ENCODE measurements at regions not wholly inside any gene's neighbourhood (a gene's known extent, or its start where the extent isn't known, plus 50 kb on each side); places are given as distances from the start of the nearest gene placed in this dataset.
"Not testable (repeated sequence)": the region's sequence is repeated elsewhere in the genome, so short reads cannot be mapped to it uniquely, and the experiment has no call there.

DNA sequence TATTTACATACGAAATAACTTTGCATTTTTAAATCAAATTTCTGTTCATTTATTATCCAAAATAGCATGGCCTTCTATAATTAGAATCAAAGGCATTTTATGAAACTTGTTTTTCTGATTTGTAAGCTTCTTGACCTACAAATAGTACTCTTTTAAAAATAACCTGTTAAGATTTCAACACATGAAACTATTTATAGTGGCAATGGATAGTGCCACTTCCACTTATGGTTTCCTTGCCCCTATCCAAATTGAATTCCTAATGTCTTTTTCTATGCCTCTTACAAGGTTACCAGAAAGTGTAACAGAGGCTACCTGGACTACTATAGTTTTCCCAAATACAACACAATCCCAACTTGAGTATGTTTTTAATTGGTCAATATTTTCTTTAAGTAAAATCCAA, 263.5 kb downstream of the SEMA3D start:
- no peaks in the 10 kb centered on the region for H3K4me1 Mint-ChIP-seq (ENCODE audit: unreplicated experiment)
- TF ChIP-seq, protein P1, sequence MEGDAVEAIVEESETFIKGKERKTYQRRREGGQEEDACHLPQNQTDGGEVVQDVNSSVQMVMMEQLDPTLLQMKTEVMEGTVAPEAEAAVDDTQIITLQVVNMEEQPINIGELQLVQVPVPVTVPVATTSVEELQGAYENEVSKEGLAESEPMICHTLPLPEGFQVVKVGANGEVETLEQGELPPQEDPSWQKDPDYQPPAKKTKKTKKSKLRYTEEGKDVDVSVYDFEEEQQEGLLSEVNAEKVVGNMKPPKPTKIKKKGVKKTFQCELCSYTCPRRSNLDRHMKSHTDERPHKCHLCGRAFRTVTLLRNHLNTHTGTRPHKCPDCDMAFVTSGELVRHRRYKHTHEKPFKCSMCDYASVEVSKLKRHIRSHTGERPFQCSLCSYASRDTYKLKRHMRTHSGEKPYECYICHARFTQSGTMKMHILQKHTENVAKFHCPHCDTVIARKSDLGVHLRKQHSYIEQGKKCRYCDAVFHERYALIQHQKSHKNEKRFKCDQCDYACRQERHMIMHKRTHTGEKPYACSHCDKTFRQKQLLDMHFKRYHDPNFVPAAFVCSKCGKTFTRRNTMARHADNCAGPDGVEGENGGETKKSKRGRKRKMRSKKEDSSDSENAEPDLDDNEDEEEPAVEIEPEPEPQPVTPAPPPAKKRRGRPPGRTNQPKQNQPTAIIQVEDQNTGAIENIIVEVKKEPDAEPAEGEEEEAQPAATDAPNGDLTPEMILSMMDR (IDR thresholded peaks at IDR 0.05) = no peak
- peaks cover 10% of the 10 kb centered on the region for H3K9me3 Mint-ChIP-seq (ENCODE audit: unreplicated experiment)
- no peak for DNase-seq (ENCODE audit: extremely low spot score, unreplicated experiment)
- no peaks in the 10 kb centered on the region for H3K27me3 Mint-ChIP-seq (ENCODE audit: unreplicated experiment)
- no peak overlapping the region for H3K27ac Mint-ChIP-seq (ENCODE audit: unreplicated experiment)
- peaks cover 5% of the 10 kb centered on the region for H3K36me3 Mint-ChIP-seq (ENCODE audit: unreplicated experiment)
- H3K4me3 Mint-ChIP-seq (ENCODE audit: unreplicated experiment) = no peak overlapping the region

DNA sequence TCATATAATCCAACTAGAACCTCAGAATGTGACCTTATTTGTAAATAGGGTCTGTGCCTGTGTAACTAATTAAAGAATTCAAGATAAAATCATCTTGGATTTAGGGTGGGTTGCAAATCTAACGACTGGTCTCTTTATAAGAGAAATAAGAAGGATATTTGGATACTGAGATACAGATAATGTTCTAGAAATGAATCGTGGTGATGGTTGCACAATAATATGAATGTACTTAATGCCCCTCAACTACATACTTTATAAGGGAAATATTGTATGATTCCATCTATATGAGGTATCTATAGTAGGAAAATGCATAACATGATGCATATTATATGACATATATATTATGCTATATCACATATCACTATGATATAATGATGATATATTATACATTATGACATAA, 265.7 kb downstream of the SEMA3D start:
- TF ChIP-seq, protein P1 (IDR thresholded peaks at IDR 0.05) = no peak
- Mint-ChIP-seq H3K27ac (ENCODE audit: unreplicated experiment) (no peak overlapping the region), H3K27me3 (ENCODE audit: unreplicated experiment) (no peaks in the 10 kb centered on the region), H3K4me3 (ENCODE audit: unreplicated experiment) (no peak overlapping the region), H3K36me3 (ENCODE audit: unreplicated experiment) (peaks cover 5% of the 10 kb centered on the region), H3K4me1 (ENCODE audit: unreplicated experiment) (no peaks in the 10 kb centered on the region), H3K9me3 (ENCODE audit: unreplicated experiment) (peaks cover 10% of the 10 kb centered on the region)
- DNase-seq (ENCODE audit: extremely low spot score, unreplicated experiment) = no peak

DNA sequence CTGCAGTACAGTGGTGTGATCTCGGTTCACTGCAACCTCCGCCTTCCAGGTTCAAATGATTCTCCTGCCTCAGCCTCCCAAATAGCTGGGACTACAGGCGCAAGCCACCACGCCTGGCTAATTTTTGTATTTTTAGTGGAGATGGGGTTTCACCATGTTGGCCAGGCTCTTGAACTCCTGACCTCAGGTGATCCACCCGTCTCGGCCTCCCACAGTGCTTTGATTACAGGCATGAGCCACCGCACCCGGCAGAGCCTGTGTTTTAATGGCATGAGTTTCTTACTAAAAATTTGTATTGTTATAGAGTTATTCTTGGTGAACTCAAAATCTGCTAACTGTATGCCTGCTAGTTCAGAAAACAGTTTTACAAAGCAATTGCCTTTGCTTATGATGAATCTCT, 269.9 kb downstream of the SEMA3D start:
- not testable (repeated sequence) for H3K36me3 Mint-ChIP-seq (ENCODE audit: unreplicated experiment); DNase-seq (ENCODE audit: extremely low spot score, unreplicated experiment); H3K4me3 Mint-ChIP-seq (ENCODE audit: unreplicated experiment); H3K27ac Mint-ChIP-seq (ENCODE audit: unreplicated experiment); H3K4me1 Mint-ChIP-seq (ENCODE audit: unreplicated experiment); H3K27me3 Mint-ChIP-seq (ENCODE audit: unreplicated experiment)
- peaks cover 10% of the 10 kb centered on the region for H3K9me3 Mint-ChIP-seq (ENCODE audit: unreplicated experiment)

DNA sequence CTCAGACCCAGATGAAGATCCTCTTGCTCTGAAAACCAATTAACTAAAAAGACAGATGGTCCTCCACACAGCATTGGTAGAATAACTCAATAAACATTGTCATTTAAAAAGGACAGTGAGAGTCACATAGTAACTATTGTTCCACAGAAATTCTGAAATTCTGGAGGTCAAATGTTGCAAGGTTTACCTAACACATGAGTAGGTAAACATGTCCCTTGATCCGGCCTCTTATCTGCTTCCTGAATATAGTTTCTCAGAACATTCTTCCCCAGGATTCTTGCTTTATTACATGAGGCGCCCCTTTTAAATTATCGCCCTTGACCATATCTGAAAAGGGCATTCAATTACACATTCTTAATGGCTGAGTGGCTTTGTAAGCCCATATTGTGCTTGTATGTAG, 270.7 kb downstream of the SEMA3D start:
- Mint-ChIP-seq H3K4me1 (ENCODE audit: unreplicated experiment) (peaks cover 2% of the 10 kb centered on the region), H3K4me3 (ENCODE audit: unreplicated experiment) (no peak overlapping the region), H3K27me3 (ENCODE audit: unreplicated experiment) (no peaks in the 10 kb centered on the region), H3K27ac (ENCODE audit: unreplicated experiment) (no peak overlapping the region), H3K9me3 (ENCODE audit: unreplicated experiment) (peaks cover 10% of the 10 kb centered on the region), H3K36me3 (ENCODE audit: unreplicated experiment) (peaks cover 5% of the 10 kb centered on the region)
- no peak for DNase-seq (ENCODE audit: extremely low spot score, unreplicated experiment)
- TF ChIP-seq, protein P1 (IDR thresholded peaks at IDR 0.05) = no peak

DNA sequence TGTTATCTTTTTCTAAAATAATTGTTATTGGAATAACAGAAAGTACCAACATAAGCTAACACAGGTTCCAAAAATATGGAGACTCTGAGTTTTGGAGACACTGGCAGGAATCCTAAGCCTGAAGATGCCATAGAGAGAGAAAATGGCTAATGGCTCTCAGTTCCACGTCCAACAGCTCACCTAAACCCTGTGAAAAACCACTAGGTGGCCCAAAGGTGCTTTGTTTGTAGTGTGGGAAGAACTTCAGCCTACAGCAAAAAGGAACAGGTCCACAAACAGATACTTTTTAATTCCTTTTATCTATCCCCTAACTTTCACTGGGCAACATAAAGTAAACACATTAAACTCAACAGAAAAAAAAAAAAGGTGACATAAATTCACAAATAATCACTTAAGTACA, 272.3 kb downstream of the SEMA3D start:
- Mint-ChIP-seq H3K36me3 (ENCODE audit: unreplicated experiment) (no peaks in the 10 kb centered on the region), H3K27ac (ENCODE audit: unreplicated experiment) (no peak overlapping the region), H3K4me3 (ENCODE audit: unreplicated experiment) (no peak overlapping the region), H3K9me3 (ENCODE audit: unreplicated experiment) (no peaks in the 10 kb centered on the region), H3K4me1 (ENCODE audit: unreplicated experiment) (peaks cover 2% of the 10 kb centered on the region), H3K27me3 (ENCODE audit: unreplicated experiment) (no peaks in the 10 kb centered on the region)
- no peak for DNase-seq (ENCODE audit: extremely low spot score, unreplicated experiment)
- TF ChIP-seq, protein P1 (IDR thresholded peaks at IDR 0.05) = no peak

DNA sequence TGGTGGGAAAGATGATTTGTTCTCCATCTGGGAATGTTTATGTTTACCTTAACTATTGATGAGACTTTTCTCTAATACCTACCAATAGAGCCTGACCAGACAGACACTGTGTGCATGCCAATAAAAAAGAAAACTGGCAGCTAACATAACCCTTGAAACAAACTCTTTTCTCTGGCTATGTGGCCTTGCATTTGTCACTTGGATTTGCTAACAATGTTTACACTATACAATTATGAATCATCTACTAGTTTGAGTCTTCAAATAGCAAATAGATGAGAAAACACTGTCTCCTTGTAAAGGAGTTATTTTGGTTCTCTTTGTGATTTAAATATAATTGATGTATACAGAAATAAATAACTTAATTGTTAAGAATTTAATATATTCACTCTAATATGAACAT, 273.1 kb downstream of the SEMA3D start:
- peaks cover 2% of the 10 kb centered on the region for H3K4me1 Mint-ChIP-seq (ENCODE audit: unreplicated experiment)
- TF ChIP-seq, protein P1 (IDR thresholded peaks at IDR 0.05) = no peak
- H3K4me3 Mint-ChIP-seq (ENCODE audit: unreplicated experiment) = no peak overlapping the region
- no peaks in the 10 kb centered on the region for H3K36me3 Mint-ChIP-seq (ENCODE audit: unreplicated experiment)
- H3K27me3 Mint-ChIP-seq (ENCODE audit: unreplicated experiment) = no peaks in the 10 kb centered on the region
- H3K27ac Mint-ChIP-seq (ENCODE audit: unreplicated experiment) = no peak overlapping the region
- no peak for DNase-seq (ENCODE audit: extremely low spot score, unreplicated experiment)
- H3K9me3 Mint-ChIP-seq (ENCODE audit: unreplicated experiment) = no peaks in the 10 kb centered on the region

Measured in osteocyte (in vitro differentiated cells).